RWPE2 (cell line): ENCODE measurements at regions not wholly inside any gene's neighbourhood (a gene's known extent, or its start where the extent isn't known, plus 50 kb on each side); places are given as distances from the start of the nearest gene placed in this dataset.

ENCODE experiments used
- ATAC-seq: fragments of 200-7000 bp; cut with Tn5 transposase; 3 replicates; pipeline ENCODE4 v1.9.1; 2021; ENCODE audit warnings: low read depth
- DNase-seq: peaks from one replicate; pipeline ENCODE4 v3.0.0-alpha.2; 2020; ENCODE audit warnings: low spot score
- H3K27ac ChIP-seq: fragments of 450-650 bp; 2 replicates; pipeline ENCODE4 v1.5.1; 2017; ENCODE audit warnings: mild to moderate bottlenecking; ENCODE audit not compliant: poor library complexity, severe bottlenecking
- H3K27me3 ChIP-seq: fragments of 250-450 bp; sonication (Bioruptor Pico); 2 replicates; pipeline ENCODE4 v1.5.1; 2021; ENCODE audit warnings: mild to moderate bottlenecking, moderate library complexity; ENCODE audit not compliant: insufficient read depth, poor library complexity, severe bottlenecking
- H3K36me3 ChIP-seq: fragments of 250-450 bp; sonication (Bioruptor Pico); 2 replicates; pipeline ENCODE4 v1.5.1; 2020; ENCODE audit warnings: low read depth, mild to moderate bottlenecking, moderate library complexity
- H3K4me1 ChIP-seq: fragments of 250-450 bp; sonication (Bioruptor Pico); 2 replicates; pipeline ENCODE4 v1.5.1; 2021; ENCODE audit warnings: mild to moderate bottlenecking, moderate library complexity; ENCODE audit not compliant: insufficient read depth, poor library complexity, severe bottlenecking
- H3K4me3 ChIP-seq: fragments of 250-450 bp; sonication (Bioruptor Pico); 2 replicates; pipeline ENCODE4 v1.5.1; 2021; ENCODE audit warnings: mild to moderate bottlenecking, moderate library complexity; ENCODE audit not compliant: severe bottlenecking
- H3K9me3 ChIP-seq: fragments of 250-450 bp; sonication (Bioruptor Pico); 2 replicates; pipeline ENCODE4 v1.5.1; 2021; ENCODE audit warnings: mild to moderate bottlenecking, moderate library complexity; ENCODE audit not compliant: severe bottlenecking
- CTCF ChIP-seq: fragments of 450-650 bp; IDR thresholded peaks from one replicate; pipeline ENCODE4 v1.5.1; 2017; ENCODE audit warnings: mild to moderate bottlenecking, moderate library complexity; ENCODE audit not compliant: poor library complexity, severe bottlenecking

DNA sequence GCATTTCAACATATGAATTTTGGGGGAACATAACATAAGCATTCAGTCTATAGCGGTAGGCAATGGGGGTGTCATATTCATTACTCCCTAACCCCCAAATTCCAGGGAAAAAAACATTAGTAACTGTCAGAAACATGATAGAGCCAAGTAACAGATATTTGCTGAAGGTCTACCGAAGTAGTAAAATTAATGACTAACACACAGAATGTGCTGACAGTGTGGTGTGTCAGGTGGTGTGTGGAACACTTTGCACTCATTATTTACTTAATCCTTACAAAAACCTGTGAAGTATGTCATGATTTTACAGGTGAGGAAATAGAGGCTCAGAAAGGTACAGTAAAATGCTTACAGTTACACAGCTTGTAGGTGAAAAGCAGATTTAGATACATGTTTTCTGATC is 85.4 kb upstream of the RHOBTB1 start:
- H3K27ac ChIP-seq, result no peak overlapping the region
- DNase-seq, result no peak

DNA sequence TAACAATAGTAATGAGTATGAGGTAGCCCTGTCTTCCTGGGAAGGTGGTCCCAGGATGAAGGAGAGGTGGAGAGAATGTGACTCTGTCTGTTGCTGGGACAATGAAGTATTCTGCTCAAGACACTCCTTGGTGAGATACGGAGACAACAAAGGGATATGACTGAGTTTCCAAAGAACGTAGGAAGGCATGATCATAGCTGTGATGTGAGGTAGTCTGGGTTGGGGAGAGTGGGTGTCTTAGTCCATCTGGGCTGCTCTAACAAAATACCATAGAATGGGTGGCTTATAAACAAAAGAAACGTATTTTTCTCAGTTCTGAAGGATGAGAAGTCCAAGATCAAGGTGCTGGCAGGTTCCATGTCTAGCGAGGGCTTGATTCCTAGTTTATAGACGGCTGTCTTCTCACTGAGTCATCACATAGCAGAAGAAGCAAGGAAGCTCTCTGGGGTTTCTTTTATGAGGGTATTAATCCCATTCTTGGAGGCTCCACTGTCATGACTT is 84.9 kb upstream of the RHOBTB1 start:
- no peak for TF ChIP-seq CTCF
- H3K27ac ChIP-seq, result no peak overlapping the region
- DNase-seq (no peak), ATAC-seq (peak; percentile 44; the same call in 1 of the 3 replicates)
- no peaks in the 10 kb centered on the region for H3K27me3 ChIP-seq
- H3K4me3 ChIP-seq, result no peak overlapping the region
- H3K9me3 ChIP-seq, result no peaks in the 10 kb centered on the region
- no peaks in the 10 kb centered on the region for H3K4me1 ChIP-seq
- H3K36me3 ChIP-seq, result no peaks in the 10 kb centered on the region

More for the DNA sequence above, 85.4 kb upstream of the RHOBTB1 start:
- Histone ChIP-seq H3K4me3 (no peak overlapping the region), H3K36me3 (no peaks in the 10 kb centered on the region), H3K9me3 (no peaks in the 10 kb centered on the region), H3K4me1 (no peaks in the 10 kb centered on the region), H3K27me3 (no peaks in the 10 kb centered on the region)
- no peak for TF ChIP-seq CTCF
- ATAC-seq, result peak; percentile 48; the same call in 2 of the 3 replicates

- ATAC-seq (no peak), DNase-seq (no peak)
- Histone ChIP-seq H3K4me3 (no peak overlapping the region), H3K4me1 (no peaks in the 10 kb centered on the region), H3K36me3 (no peaks in the 10 kb centered on the region), H3K9me3 (no peaks in the 10 kb centered on the region), H3K27ac (no peak overlapping the region), H3K27me3 (no peaks in the 10 kb centered on the region)
- TF ChIP-seq CTCF, result peak; percentile 70
Observed at GRCh38 chr10:61024856-61025201, 80.8 kb upstream of the RHOBTB1 start.

- TF ChIP-seq CTCF, result no peak
- ATAC-seq, result no peak
- Histone ChIP-seq H3K4me3 (no peak overlapping the region), H3K9me3 (no peaks in the 10 kb centered on the region), H3K27ac (no peak overlapping the region), H3K27me3 (no peaks in the 10 kb centered on the region), H3K36me3 (no peaks in the 10 kb centered on the region), H3K4me1 (no peaks in the 10 kb centered on the region)
- no peak for DNase-seq
Observed at GRCh38 chr10:61024151-61024855, 80.3 kb upstream of the RHOBTB1 start.

DNA sequence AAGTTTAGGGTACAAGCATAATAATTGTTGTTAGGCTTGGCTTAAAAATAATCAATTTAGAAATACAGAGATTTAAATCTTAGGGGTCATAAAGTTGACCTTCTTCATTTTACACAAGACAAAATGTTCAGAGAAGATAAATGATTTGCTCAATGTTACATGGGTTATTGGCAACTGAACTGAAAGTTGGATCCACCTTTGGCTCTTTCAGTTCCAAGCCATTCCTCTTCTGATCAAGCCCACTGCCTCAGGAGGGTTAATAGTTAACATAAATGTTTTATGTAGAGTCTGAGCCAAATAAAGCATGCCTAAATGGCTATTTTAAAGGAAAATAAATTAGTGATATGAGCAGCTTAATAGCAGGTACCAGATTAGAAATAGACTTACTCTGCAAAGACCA is 79.1 kb upstream of the RHOBTB1 start:
- ATAC-seq (no peak), DNase-seq (no peak)
- Histone ChIP-seq H3K4me1 (no peaks in the 10 kb centered on the region), H3K27ac (no peak overlapping the region), H3K27me3 (no peaks in the 10 kb centered on the region), H3K36me3 (no peaks in the 10 kb centered on the region), H3K9me3 (no peaks in the 10 kb centered on the region), H3K4me3 (no peak overlapping the region)
- TF ChIP-seq CTCF, result no peak
